HEK293 (cell line): ENCODE measurements at regions not wholly inside any gene's neighbourhood (a gene's known extent, or its start where the extent isn't known, plus 50 kb on each side); places are given as distances from the start of the nearest gene placed in this dataset.
A peak's percentile ranks its signal among the peaks of the same experiment; 100 is the strongest.

Experiments
- BCL11A ChIP-seq: fragments of 450-650 bp; formaldehyde crosslinking; IDR thresholded peaks from 2 replicates; pipeline ENCODE4 v1.5.1; 2016; ENCODE audit warnings: low read depth, missing biosample characterization, missing genetic modification characterization
- GLIS1 ChIP-seq: fragments of 450-650 bp; formaldehyde crosslinking; IDR thresholded peaks from 2 replicates; pipeline ENCODE4 v1.5.1; 2016; ENCODE audit warnings: missing biosample characterization, missing genetic modification characterization
- KLF7 ChIP-seq: fragments of 450-650 bp; formaldehyde crosslinking; IDR thresholded peaks from 2 replicates; pipeline ENCODE4 v1.5.1; 2016; ENCODE audit warnings: missing biosample characterization, missing genetic modification characterization, borderline replicate concordance
- KLF8 ChIP-seq: fragments of 450-650 bp; formaldehyde crosslinking; IDR thresholded peaks from 2 replicates; pipeline ENCODE4 v1.5.1; 2016; ENCODE audit warnings: missing biosample characterization, missing genetic modification characterization
- MEIS1 ChIP-seq: sonication (generic); formaldehyde crosslinking; IDR thresholded peaks from 2 replicates; pipeline ENCODE4 v1.8.1; 2022; ENCODE audit warnings: missing genetic modification reagents, mild to moderate bottlenecking, borderline replicate concordance
- MYNN ChIP-seq: fragments of 450-650 bp; formaldehyde crosslinking; IDR thresholded peaks from 2 replicates; pipeline ENCODE4 v1.5.1; 2016; ENCODE audit warnings: missing biosample characterization, missing genetic modification characterization, borderline replicate concordance
- SCRT2 ChIP-seq: fragments of 450-650 bp; formaldehyde crosslinking; IDR thresholded peaks from 2 replicates; pipeline ENCODE4 v1.5.1; 2016; ENCODE audit warnings: missing biosample characterization, missing genetic modification characterization
- SP7 ChIP-seq: fragments of 450-650 bp; formaldehyde crosslinking; IDR thresholded peaks from 2 replicates; pipeline ENCODE4 v1.5.1; 2016; ENCODE audit warnings: missing biosample characterization, missing genetic modification characterization
- WT1 ChIP-seq: fragments of 450-650 bp; formaldehyde crosslinking; IDR thresholded peaks from 2 replicates; pipeline ENCODE4 v1.5.1; 2016; ENCODE audit warnings: missing biosample characterization, missing genetic modification characterization
- ZBTB17 ChIP-seq: fragments of 450-650 bp; formaldehyde crosslinking; IDR thresholded peaks from 2 replicates; pipeline ENCODE4 v1.5.1; 2016; ENCODE audit warnings: missing biosample characterization, missing genetic modification characterization
- ZBTB21 ChIP-seq: fragments of 450-650 bp; formaldehyde crosslinking; IDR thresholded peaks from 2 replicates; pipeline ENCODE4 v1.5.1; 2017; ENCODE audit warnings: missing biosample characterization, missing genetic modification characterization
- ZFP37 ChIP-seq: fragments of 450-650 bp; formaldehyde crosslinking; IDR thresholded peaks from 2 replicates; pipeline ENCODE4 v1.5.1; 2016; ENCODE audit warnings: missing biosample characterization, missing genetic modification characterization
- ZNF138 ChIP-seq: fragments of 450-650 bp; formaldehyde crosslinking; IDR thresholded peaks from 2 replicates; pipeline ENCODE4 v1.5.1; 2016; ENCODE audit warnings: missing biosample characterization, missing genetic modification characterization, borderline replicate concordance
- ZNF184 ChIP-seq: fragments of 450-650 bp; IDR thresholded peaks from 2 replicates; pipeline ENCODE4 v1.5.1; 2018; ENCODE audit warnings: missing biosample characterization, mild to moderate bottlenecking, missing genetic modification characterization
- ZNF211 ChIP-seq: fragments of 450-650 bp; formaldehyde crosslinking; IDR thresholded peaks from 2 replicates; pipeline ENCODE4 v1.5.1; 2016; ENCODE audit warnings: low read depth, missing biosample characterization, missing genetic modification characterization
- ZNF239 ChIP-seq: fragments of 450-650 bp; formaldehyde crosslinking; IDR thresholded peaks from 2 replicates; pipeline ENCODE4 v1.5.1; 2016; ENCODE audit warnings: missing biosample characterization, missing genetic modification characterization
- ZNF302 ChIP-seq: fragments of 450-650 bp; formaldehyde crosslinking; IDR thresholded peaks from 2 replicates; pipeline ENCODE4 v1.5.1; 2016; ENCODE audit warnings: missing biosample characterization, missing genetic modification characterization, low read depth
- ZNF335 ChIP-seq: fragments of 450-650 bp; formaldehyde crosslinking; conservative IDR thresholded peaks from 2 replicates; pipeline ENCODE4 v1.5.1; 2016; ENCODE audit warnings: missing biosample characterization, missing genetic modification characterization
- ZNF404 ChIP-seq: fragments of 450-650 bp; formaldehyde crosslinking; IDR thresholded peaks from 2 replicates; pipeline ENCODE4 v1.5.1; 2017; ENCODE audit warnings: missing biosample characterization, missing genetic modification characterization
- ZNF521 ChIP-seq: fragments of 450-650 bp; formaldehyde crosslinking; IDR thresholded peaks from 2 replicates; pipeline ENCODE4 v1.5.1; 2017; ENCODE audit warnings: missing biosample characterization, mild to moderate bottlenecking, missing genetic modification characterization
- ZNF544 ChIP-seq: fragments of 450-650 bp; formaldehyde crosslinking; IDR thresholded peaks from 2 replicates; pipeline ENCODE4 v1.5.0; 2017; ENCODE audit warnings: missing biosample characterization, missing genetic modification characterization
- ZNF549 ChIP-seq: fragments of 450-650 bp; IDR thresholded peaks from 2 replicates; pipeline ENCODE4 v1.5.1; 2018; ENCODE audit warnings: missing biosample characterization, missing genetic modification characterization, mild to moderate bottlenecking, inconsistent platforms, moderate library complexity
- ZNF596 ChIP-seq: fragments of 450-650 bp; IDR thresholded peaks from 2 replicates; pipeline ENCODE4 v1.5.0; 2018; ENCODE audit warnings: missing biosample characterization, mild to moderate bottlenecking, missing genetic modification characterization, moderate library complexity
- ZNF629 ChIP-seq: fragments of 450-650 bp; formaldehyde crosslinking; IDR thresholded peaks from 2 replicates; pipeline ENCODE4 v1.5.1; 2017; ENCODE audit warnings: missing biosample characterization, missing genetic modification characterization
- ZNF660 ChIP-seq: fragments of 450-650 bp; IDR thresholded peaks from 2 replicates; pipeline ENCODE4 v1.5.1; 2018; ENCODE audit warnings: missing biosample characterization, mild to moderate bottlenecking, missing genetic modification characterization
- ZNF707 ChIP-seq: fragments of 450-650 bp; formaldehyde crosslinking; IDR thresholded peaks from 2 replicates; pipeline ENCODE4 v1.5.1; 2016; ENCODE audit warnings: missing biosample characterization, missing genetic modification characterization
- ZNF747 ChIP-seq: fragments of 450-650 bp; formaldehyde crosslinking; IDR thresholded peaks from 2 replicates; pipeline ENCODE4 v1.5.1; 2016; ENCODE audit warnings: missing biosample characterization, missing genetic modification characterization
- ZSCAN16 ChIP-seq: fragments of 450-650 bp; formaldehyde crosslinking; IDR thresholded peaks from 2 replicates; pipeline ENCODE4 v1.5.1; 2016; ENCODE audit warnings: missing biosample characterization, missing genetic modification characterization
- TF ChIP-seq, protein P1 (sequence below): fragments of 450-650 bp; formaldehyde crosslinking; IDR thresholded peaks from 2 replicates; pipeline ENCODE4 v1.5.1; 2016; ENCODE audit warnings: missing biosample characterization, missing genetic modification characterization
- TF ChIP-seq, protein P2 (sequence below): fragments of 450-650 bp; formaldehyde crosslinking; IDR thresholded peaks from 2 replicates; pipeline ENCODE4 v1.5.1; 2016; ENCODE audit warnings: missing biosample characterization, missing genetic modification characterization
- TF ChIP-seq, protein P3 (sequence below): fragments of 450-650 bp; formaldehyde crosslinking; IDR thresholded peaks from 2 replicates; pipeline ENCODE4 v1.5.0; 2017; ENCODE audit warnings: missing biosample characterization, missing genetic modification characterization, borderline replicate concordance
- TF ChIP-seq, protein P4 (sequence below): fragments of 450-650 bp; formaldehyde crosslinking; IDR thresholded peaks from 2 replicates; pipeline ENCODE4 v1.5.1; 2017; ENCODE audit warnings: missing biosample characterization, missing genetic modification characterization
- TF ChIP-seq, protein P5 (sequence below): fragments of 450-650 bp; formaldehyde crosslinking; IDR thresholded peaks from 2 replicates; pipeline ENCODE4 v1.5.1; 2016; ENCODE audit warnings: missing biosample characterization, missing genetic modification characterization
- TF ChIP-seq, protein P6 (sequence below): fragments of 450-650 bp; formaldehyde crosslinking; IDR thresholded peaks from 2 replicates; pipeline ENCODE4 v1.5.1; 2016; ENCODE audit warnings: missing biosample characterization, missing genetic modification characterization

DNA sequence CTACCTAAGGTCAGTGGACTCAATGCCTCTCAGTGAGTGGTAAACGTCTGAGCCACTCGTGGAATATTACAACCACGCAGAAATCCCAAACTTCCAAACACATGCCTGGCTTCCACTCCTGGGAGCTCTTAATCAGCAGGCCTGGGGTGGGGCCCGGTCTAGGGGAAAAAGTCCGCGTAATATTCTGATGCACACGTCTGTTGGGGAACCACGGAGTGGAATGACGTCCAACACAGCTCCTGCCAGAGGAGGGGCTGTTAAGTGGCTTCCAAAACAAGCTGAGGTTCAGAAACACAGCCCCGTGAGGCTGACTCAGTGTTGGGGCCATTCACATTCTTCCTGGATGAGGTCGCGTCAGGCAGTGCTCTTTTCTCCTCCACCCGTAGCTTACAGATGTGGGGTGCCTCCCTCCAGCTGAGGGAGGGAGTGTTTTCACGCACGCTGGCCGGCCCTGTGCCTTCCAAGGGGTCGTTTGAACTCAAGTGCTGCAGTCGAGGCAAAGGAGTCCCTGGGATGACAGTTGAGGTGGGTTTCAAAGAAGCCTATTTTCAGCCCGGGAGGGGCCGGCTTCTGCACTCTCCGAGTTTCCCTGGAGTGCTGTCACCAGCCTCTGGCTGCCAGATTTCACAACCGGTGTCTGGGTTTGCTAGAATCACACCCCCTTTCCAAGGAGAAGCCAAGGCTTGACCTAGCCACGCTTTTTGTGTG, 73.1 kb downstream of the ACKR3 start (continued):
- TF ChIP-seq, protein P1, sequence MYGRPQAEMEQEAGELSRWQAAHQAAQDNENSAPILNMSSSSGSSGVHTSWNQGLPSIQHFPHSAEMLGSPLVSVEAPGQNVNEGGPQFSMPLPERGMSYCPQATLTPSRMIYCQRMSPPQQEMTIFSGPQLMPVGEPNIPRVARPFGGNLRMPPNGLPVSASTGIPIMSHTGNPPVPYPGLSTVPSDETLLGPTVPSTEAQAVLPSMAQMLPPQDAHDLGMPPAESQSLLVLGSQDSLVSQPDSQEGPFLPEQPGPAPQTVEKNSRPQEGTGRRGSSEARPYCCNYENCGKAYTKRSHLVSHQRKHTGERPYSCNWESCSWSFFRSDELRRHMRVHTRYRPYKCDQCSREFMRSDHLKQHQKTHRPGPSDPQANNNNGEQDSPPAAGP: peak; percentile 66; the same call in 1 of the 2 replicates
- 0 out of 2 replicates have a peak, but pooled peaks have one; percentile 33 for TF ChIP-seq WT1
- no peak for TF ChIP-seq KLF7
- no peak for TF ChIP-seq MEIS1 (CRISPR knock-in tag)
- TF ChIP-seq, protein P2, sequence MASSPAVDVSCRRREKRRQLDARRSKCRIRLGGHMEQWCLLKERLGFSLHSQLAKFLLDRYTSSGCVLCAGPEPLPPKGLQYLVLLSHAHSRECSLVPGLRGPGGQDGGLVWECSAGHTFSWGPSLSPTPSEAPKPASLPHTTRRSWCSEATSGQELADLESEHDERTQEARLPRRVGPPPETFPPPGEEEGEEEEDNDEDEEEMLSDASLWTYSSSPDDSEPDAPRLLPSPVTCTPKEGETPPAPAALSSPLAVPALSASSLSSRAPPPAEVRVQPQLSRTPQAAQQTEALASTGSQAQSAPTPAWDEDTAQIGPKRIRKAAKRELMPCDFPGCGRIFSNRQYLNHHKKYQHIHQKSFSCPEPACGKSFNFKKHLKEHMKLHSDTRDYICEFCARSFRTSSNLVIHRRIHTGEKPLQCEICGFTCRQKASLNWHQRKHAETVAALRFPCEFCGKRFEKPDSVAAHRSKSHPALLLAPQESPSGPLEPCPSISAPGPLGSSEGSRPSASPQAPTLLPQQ: peak; percentile 85
- peak; percentile 74; the same call in 1 of the 2 replicates for TF ChIP-seq ZBTB21 (tag by site-specific recombination)
- TF ChIP-seq MYNN: no peak
- TF ChIP-seq ZNF239 (tag by site-specific recombination): no peak
- TF ChIP-seq ZNF629: peak; percentile 76
- TF ChIP-seq, protein P3, sequence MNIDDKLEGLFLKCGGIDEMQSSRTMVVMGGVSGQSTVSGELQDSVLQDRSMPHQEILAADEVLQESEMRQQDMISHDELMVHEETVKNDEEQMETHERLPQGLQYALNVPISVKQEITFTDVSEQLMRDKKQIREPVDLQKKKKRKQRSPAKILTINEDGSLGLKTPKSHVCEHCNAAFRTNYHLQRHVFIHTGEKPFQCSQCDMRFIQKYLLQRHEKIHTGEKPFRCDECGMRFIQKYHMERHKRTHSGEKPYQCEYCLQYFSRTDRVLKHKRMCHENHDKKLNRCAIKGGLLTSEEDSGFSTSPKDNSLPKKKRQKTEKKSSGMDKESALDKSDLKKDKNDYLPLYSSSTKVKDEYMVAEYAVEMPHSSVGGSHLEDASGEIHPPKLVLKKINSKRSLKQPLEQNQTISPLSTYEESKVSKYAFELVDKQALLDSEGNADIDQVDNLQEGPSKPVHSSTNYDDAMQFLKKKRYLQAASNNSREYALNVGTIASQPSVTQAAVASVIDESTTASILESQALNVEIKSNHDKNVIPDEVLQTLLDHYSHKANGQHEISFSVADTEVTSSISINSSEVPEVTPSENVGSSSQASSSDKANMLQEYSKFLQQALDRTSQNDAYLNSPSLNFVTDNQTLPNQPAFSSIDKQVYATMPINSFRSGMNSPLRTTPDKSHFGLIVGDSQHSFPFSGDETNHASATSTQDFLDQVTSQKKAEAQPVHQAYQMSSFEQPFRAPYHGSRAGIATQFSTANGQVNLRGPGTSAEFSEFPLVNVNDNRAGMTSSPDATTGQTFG (tag by site-specific recombination): no peak
- no peak for TF ChIP-seq ZNF747 (tag by site-specific recombination)
- TF ChIP-seq, protein P4, sequence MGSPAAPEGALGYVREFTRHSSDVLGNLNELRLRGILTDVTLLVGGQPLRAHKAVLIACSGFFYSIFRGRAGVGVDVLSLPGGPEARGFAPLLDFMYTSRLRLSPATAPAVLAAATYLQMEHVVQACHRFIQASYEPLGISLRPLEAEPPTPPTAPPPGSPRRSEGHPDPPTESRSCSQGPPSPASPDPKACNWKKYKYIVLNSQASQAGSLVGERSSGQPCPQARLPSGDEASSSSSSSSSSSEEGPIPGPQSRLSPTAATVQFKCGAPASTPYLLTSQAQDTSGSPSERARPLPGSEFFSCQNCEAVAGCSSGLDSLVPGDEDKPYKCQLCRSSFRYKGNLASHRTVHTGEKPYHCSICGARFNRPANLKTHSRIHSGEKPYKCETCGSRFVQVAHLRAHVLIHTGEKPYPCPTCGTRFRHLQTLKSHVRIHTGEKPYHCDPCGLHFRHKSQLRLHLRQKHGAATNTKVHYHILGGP: no peak
- TF ChIP-seq ZNF660 (tag by site-specific recombination): no peak
- no peak for TF ChIP-seq ZNF184
- TF ChIP-seq ZNF302 (tag by site-specific recombination): no peak
- TF ChIP-seq, protein P5, sequence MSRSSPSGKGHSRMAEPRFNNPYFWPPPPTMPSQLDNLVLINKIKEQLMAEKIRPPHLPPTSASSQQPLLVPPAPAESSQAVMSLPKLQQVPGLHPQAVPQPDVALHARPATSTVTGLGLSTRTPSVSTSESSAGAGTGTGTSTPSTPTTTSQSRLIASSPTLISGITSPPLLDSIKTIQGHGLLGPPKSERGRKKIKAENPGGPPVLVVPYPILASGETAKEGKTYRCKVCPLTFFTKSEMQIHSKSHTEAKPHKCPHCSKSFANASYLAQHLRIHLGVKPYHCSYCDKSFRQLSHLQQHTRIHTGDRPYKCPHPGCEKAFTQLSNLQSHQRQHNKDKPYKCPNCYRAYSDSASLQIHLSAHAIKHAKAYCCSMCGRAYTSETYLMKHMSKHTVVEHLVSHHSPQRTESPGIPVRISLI (tag by site-specific recombination): no peak
- TF ChIP-seq ZNF138: no peak
- TF ChIP-seq ZNF544 (tag by site-specific recombination): no peak
- TF ChIP-seq ZNF521 (tag by site-specific recombination): no peak
- TF ChIP-seq ZNF335 (tag by site-specific recombination): peak; percentile 49; the same call in 1 of the 2 replicates
- no peak for TF ChIP-seq ZSCAN16 (tag by site-specific recombination)
- TF ChIP-seq BCL11A (tag by site-specific recombination): no peak
- no peak for TF ChIP-seq ZNF707 (tag by site-specific recombination)
- TF ChIP-seq ZNF549 (tag by site-specific recombination): no peak
- TF ChIP-seq ZNF404 (tag by site-specific recombination): no peak
- no peak for TF ChIP-seq ZNF211 (tag by site-specific recombination)
- TF ChIP-seq SP7 (tag by site-specific recombination): 0 out of 2 replicates have a peak, but pooled peaks have one; percentile 54
- peak; percentile 23; the same call in 1 of the 2 replicates for TF ChIP-seq GLIS1 (tag by site-specific recombination)
- 0 out of 2 replicates have a peak, but pooled peaks have one; percentile 23 for TF ChIP-seq ZBTB17 (tag by site-specific recombination)
- TF ChIP-seq ZNF596: no peak
- TF ChIP-seq ZFP37 (tag by site-specific recombination): no peak
- TF ChIP-seq SCRT2 (tag by site-specific recombination): no peak
- no peak for TF ChIP-seq KLF8 (tag by site-specific recombination)
- TF ChIP-seq, protein P6, sequence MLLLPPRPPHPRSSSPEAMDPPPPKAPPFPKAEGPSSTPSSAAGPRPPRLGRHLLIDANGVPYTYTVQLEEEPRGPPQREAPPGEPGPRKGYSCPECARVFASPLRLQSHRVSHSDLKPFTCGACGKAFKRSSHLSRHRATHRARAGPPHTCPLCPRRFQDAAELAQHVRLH (tag by site-specific recombination): no peak
